ENCODE measurements at regions not wholly inside any gene's neighbourhood (a gene's known extent, or its start where the extent isn't known, plus 50 kb on each side); places are given as distances from the start of the nearest gene placed in this dataset.
A peak's percentile ranks its signal among the peaks of the same experiment; 100 is the strongest.

DNA sequence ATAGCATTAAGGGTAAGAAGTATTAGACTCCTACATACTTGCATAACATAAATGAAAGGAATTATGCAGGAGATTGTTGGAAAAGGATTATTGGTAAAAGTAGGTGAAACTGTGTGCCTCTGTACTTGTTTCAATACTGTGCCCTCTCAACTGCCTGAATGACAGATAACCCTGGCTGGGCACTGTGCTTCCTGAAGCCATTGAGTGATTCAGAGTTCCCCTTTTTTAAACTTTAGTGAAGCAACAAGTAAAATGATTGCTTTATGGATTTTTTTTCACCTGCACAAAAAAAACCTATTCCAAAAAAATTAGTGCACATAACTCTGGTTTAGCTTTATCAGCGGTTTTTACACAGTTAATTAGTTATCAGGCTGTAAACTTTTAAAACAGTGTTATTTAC, 204.8 kb downstream of the TRAM1L1 start:
- TF ChIP-seq CTCF (IDR thresholded peaks at IDR 0.05; ENCODE audit: low read depth, low read length, missing control alignments) = no peak
- no peak for DNase-seq (ENCODE audit: low read depth)
- H3K4me3 ChIP-seq (ENCODE audit: low read depth, low read length) = no peak overlapping the region
- in situ Hi-C loops (cut with HindIII; ENCODE audit: low sequenced_read_pairs) = no loop called here

- no peak for TF ChIP-seq CTCF (IDR thresholded peaks at IDR 0.05; ENCODE audit: low read depth, low read length, missing control alignments)
- no peak for DNase-seq (ENCODE audit: low read depth)
- in situ Hi-C loops (cut with HindIII; ENCODE audit: low sequenced_read_pairs) = no loop called here
- no peak overlapping the region for H3K4me3 ChIP-seq (ENCODE audit: low read depth, low read length)
Observed at GRCh38 chr4:116878280-116878679, 207.1 kb downstream of the TRAM1L1 start.

GRCh38 chr4:116877069-116877468, 208.3 kb downstream of the TRAM1L1 start:
- H3K4me3 ChIP-seq (ENCODE audit: low read depth, low read length) = no peak overlapping the region
- TF ChIP-seq CTCF (IDR thresholded peaks at IDR 0.05; ENCODE audit: low read depth, low read length, missing control alignments) = no peak
- DNase-seq (ENCODE audit: low read depth) = no peak
- in situ Hi-C loops (cut with HindIII; ENCODE audit: low sequenced_read_pairs) = no loop called here

GRCh38 chr4:116872941-116873340, 212.4 kb downstream of the TRAM1L1 start:
- in situ Hi-C loops (cut with HindIII; ENCODE audit: low sequenced_read_pairs) = no loop called here
- no peak for DNase-seq (ENCODE audit: low read depth)
- H3K4me3 ChIP-seq (ENCODE audit: low read depth, low read length) = no peak overlapping the region
- no peak for TF ChIP-seq CTCF (IDR thresholded peaks at IDR 0.05; ENCODE audit: low read depth, low read length, missing control alignments)

DNA sequence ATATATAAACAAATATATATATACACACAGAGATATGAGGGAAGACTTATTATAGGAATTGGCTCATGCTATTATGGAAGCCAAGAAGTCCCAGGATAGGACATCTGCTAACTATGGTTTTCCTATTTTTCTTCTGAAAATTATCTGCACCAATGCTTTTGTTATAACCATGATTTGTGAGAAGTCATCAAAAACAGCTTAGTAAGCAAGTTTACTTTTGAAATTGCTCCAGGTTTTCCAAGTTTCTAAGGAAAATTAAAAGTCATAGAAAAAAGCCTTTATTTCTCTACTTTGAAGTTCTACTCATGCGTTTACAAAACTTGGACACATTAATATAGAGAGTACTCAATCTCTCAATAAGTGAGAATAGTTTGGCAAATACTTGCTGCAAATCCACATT, 213.1 kb downstream of the TRAM1L1 start:
- TF ChIP-seq CTCF (IDR thresholded peaks at IDR 0.05; ENCODE audit: low read depth, low read length, missing control alignments) = no peak
- no peak overlapping the region for H3K4me3 ChIP-seq (ENCODE audit: low read depth, low read length)
- in situ Hi-C loops (cut with HindIII; ENCODE audit: low sequenced_read_pairs) = no loop called here
- DNase-seq (ENCODE audit: low read depth) = no peak

DNA sequence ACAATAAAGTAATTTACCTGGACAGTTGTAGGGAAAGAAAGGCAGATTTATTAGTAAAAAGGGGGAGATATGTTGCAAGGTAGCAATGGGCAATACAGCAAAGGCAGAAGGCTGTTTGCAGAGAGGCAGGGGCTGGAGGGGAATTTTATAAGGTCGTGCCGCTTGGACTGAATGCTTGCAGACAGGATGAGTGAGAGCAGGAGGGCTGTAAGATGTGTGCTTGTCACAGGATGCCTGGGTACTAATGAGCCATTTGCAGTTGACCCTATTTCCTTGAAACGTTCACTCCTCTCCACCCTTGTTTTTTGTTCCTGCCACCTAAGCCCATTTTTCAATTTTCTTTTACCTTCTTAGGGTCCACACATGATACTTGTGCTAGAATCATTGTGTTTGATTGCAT, 214.7 kb downstream of the TRAM1L1 start:
- in situ Hi-C loops (cut with HindIII; ENCODE audit: low sequenced_read_pairs) = no loop called here
- TF ChIP-seq CTCF (IDR thresholded peaks at IDR 0.05; ENCODE audit: low read depth, low read length, missing control alignments) = no peak
- no peak overlapping the region for H3K4me3 ChIP-seq (ENCODE audit: low read depth, low read length)
- no peak for DNase-seq (ENCODE audit: low read depth)

- no peak for TF ChIP-seq CTCF (IDR thresholded peaks at IDR 0.05; ENCODE audit: low read depth, low read length, missing control alignments)
Observed at GRCh38 chr4:116866106-116866505, 219.3 kb downstream of the TRAM1L1 start.

More at GRCh38 chr4:116866106-116866505, 219.3 kb downstream of the TRAM1L1 start:
- no peak overlapping the region for H3K4me3 ChIP-seq (ENCODE audit: low read depth, low read length)
- in situ Hi-C loops (cut with HindIII; ENCODE audit: low sequenced_read_pairs) = no loop called here
- peak; percentile 8 for DNase-seq (ENCODE audit: low read depth)
